ENCODE measurements at regions not wholly inside any gene's neighbourhood (a gene's known extent, or its start where the extent isn't known, plus 50 kb on each side); places are given as distances from the start of the nearest gene placed in this dataset.

GRCh38 chr5:159458217-159458711 is 128.0 kb upstream of the IL12B start (continued):
- peak; percentile 88 for TF ChIP-seq KLF5 (IDR thresholded peaks at IDR 0.05; ENCODE audit: partially characterized antibody)
- TF ChIP-seq SREBF2 (IDR thresholded peaks at IDR 0.05; ENCODE audit: low read length), result no peak
- TF ChIP-seq CBX5 (IDR thresholded peaks at IDR 0.05; ENCODE audit: low read depth), result peak; percentile 88; the same call in 1 of the 2 replicates
- peak; percentile 100 for TF ChIP-seq DPF2 (IDR thresholded peaks at IDR 0.05)
- TF ChIP-seq NKRF (conservative IDR thresholded peaks at IDR 0.05), result peak; percentile 38; the same call in 1 of the 2 replicates
- peak in 1 of 2 experiments; percentile 41; a peak in 1 of 3 replicates for TF ChIP-seq EGR1 (IDR thresholded peaks at IDR 0.05; ENCODE audit: borderline replicate concordance in 1 of 2, low read depth in 2 of 2, low read length in 2 of 2)
- TF ChIP-seq E2F8 (IDR thresholded peaks at IDR 0.05; ENCODE audit: low read depth, partially characterized antibody), result peak; percentile 70
- peak; percentile 100 for TF ChIP-seq RELB (IDR thresholded peaks at IDR 0.05; ENCODE audit: low read depth)
- peak; percentile 51 for TF ChIP-seq SMAD1 (IDR thresholded peaks at IDR 0.05; ENCODE audit: low read depth, partially characterized antibody)
- TF ChIP-seq MEF2A (IDR thresholded peaks at IDR 0.05; ENCODE audit: insufficient read depth, low read depth, low read length), result peak; percentile 96
- TF ChIP-seq, protein P1, sequence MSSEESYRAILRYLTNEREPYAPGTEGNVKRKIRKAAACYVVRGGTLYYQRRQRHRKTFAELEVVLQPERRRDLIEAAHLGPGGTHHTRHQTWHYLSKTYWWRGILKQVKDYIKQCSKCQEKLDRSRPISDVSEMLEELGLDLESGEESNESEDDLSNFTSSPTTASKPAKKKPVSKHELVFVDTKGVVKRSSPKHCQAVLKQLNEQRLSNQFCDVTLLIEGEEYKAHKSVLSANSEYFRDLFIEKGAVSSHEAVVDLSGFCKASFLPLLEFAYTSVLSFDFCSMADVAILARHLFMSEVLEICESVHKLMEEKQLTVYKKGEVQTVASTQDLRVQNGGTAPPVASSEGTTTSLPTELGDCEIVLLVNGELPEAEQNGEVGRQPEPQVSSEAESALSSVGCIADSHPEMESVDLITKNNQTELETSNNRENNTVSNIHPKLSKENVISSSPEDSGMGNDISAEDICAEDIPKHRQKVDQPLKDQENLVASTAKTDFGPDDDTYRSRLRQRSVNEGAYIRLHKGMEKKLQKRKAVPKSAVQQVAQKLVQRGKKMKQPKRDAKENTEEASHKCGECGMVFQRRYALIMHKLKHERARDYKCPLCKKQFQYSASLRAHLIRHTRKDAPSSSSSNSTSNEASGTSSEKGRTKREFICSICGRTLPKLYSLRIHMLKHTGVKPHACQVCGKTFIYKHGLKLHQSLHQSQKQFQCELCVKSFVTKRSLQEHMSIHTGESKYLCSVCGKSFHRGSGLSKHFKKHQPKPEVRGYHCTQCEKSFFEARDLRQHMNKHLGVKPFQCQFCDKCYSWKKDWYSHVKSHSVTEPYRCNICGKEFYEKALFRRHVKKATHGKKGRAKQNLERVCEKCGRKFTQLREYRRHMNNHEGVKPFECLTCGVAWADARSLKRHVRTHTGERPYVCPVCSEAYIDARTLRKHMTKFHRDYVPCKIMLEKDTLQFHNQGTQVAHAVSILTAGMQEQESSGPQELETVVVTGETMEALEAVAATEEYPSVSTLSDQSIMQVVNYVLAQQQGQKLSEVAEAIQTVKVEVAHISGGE (CRISPR knock-in tag; IDR thresholded peaks at IDR 0.05), result no peak
- TF ChIP-seq NR2C2 (IDR thresholded peaks at IDR 0.05; ENCODE audit: borderline replicate concordance, control insufficient read depth, insufficient read length, low read depth), result no peak
- TF ChIP-seq ZSCAN29 (IDR thresholded peaks at IDR 0.05), result peak; percentile 84; the same call in 1 of the 2 replicates
- peak; percentile 95 for TF ChIP-seq RCOR1 (conservative IDR thresholded peaks at IDR 0.05; ENCODE audit: low read depth, low read length)
- TF ChIP-seq TCF7 (IDR thresholded peaks at IDR 0.05; ENCODE audit: borderline replicate concordance), result peak; percentile 92
- no peak for TF ChIP-seq ZNF274 (IDR thresholded peaks at IDR 0.05; ENCODE audit: insufficient read depth, insufficient read length)
- TF ChIP-seq, protein P2, sequence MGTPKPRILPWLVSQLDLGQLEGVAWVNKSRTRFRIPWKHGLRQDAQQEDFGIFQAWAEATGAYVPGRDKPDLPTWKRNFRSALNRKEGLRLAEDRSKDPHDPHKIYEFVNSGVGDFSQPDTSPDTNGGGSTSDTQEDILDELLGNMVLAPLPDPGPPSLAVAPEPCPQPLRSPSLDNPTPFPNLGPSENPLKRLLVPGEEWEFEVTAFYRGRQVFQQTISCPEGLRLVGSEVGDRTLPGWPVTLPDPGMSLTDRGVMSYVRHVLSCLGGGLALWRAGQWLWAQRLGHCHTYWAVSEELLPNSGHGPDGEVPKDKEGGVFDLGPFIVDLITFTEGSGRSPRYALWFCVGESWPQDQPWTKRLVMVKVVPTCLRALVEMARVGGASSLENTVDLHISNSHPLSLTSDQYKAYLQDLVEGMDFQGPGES (IDR thresholded peaks at IDR 0.05), result no peak

Data from GM12878 (cell line).